OCI-LY7 (cell line): ENCODE measurements at regions not wholly inside any gene's neighbourhood (a gene's known extent, or its start where the extent isn't known, plus 50 kb on each side); places are given as distances from the start of the nearest gene placed in this dataset.
A peak's percentile ranks its signal among the peaks of the same experiment; 100 is the strongest.

Experiments used
- BruUV-seq: library from RNA; stranded (reverse); fragments of 400-500 nt; replicated peaks from 2 replicates; lab custom pipeline; 2021; lab: Mats Ljungman, UMichigan
- CTCF ChIA-PET: fragments of 300-600 bp; sonication (Branson Sonifier 250); formaldehyde crosslinking; loops from one replicate; lab custom pipeline; 2022; ENCODE audit warnings: antibody characterized with exemption; ENCODE audit not compliant: unreplicated experiment; lab: Charles Lee
- POLR2A ChIA-PET: fragments of 300-600 bp; sonication (Branson Sonifier 250); formaldehyde crosslinking; loops from one replicate; lab custom pipeline; 2022; ENCODE audit warnings: antibody characterized with exemption; lab: Charles Lee
- DNase-seq: peaks from one replicate; pipeline ENCODE4 v3.0.0-alpha.2; 2015; ENCODE audit warnings: low spot score
- H2AFZ ChIP-seq: fragments of 200-600 bp; sonication (generic), shearing (Covaris generic); 2 replicates; pipeline ENCODE4 v1.6.1; 2014; ENCODE audit warnings: mild to moderate bottlenecking, antibody characterized with exemption, low read length, moderate library complexity
- H3K27ac ChIP-seq: fragments of 200-600 bp; sonication (generic); 2 replicates; pipeline ENCODE4 v1.5.1; 2014; ENCODE audit warnings: mixed run types, low read depth, mild to moderate bottlenecking, moderate library complexity, low read length, inconsistent platforms; ENCODE audit not compliant: poor library complexity, severe bottlenecking
- H3K36me3 ChIP-seq: fragments of 200-600 bp; sonication (generic); 2 replicates; pipeline ENCODE4 v1.6.1; 2014; ENCODE audit warnings: mild to moderate bottlenecking, antibody characterized with exemption, low read length, moderate library complexity, mixed read lengths; ENCODE audit not compliant: insufficient read depth
- H3K4me1 ChIP-seq: fragments of 200-600 bp; sonication (generic); 2 replicates; pipeline ENCODE4 v1.5.1; 2014; ENCODE audit warnings: mild to moderate bottlenecking, low read length; ENCODE audit not compliant: insufficient read depth, poor library complexity, severe bottlenecking
- H3K4me2 ChIP-seq: fragments of 200-600 bp; sonication (generic); 2 replicates; pipeline ENCODE4 v1.6.1; 2014; ENCODE audit warnings: mild to moderate bottlenecking, low read length
- H3K4me3 ChIP-seq: fragments of 200-600 bp; sonication (generic); 2 replicates; pipeline ENCODE4 v1.5.1; 2014; ENCODE audit warnings: mild to moderate bottlenecking, low read depth, low read length; ENCODE audit not compliant: poor library complexity, severe bottlenecking
- H3K79me2 ChIP-seq: fragments of 200-600 bp; sonication (generic); 2 replicates; pipeline ENCODE4 v1.6.1; 2016; ENCODE audit warnings: low read depth, mild to moderate bottlenecking, low read length, moderate library complexity, mixed read lengths; ENCODE audit not compliant: insufficient read depth
- H3K9me2 ChIP-seq: fragments of 200-600 bp; sonication (generic); 2 replicates; pipeline ENCODE4 v1.6.1; 2016; ENCODE audit warnings: mild to moderate bottlenecking, low read length, mixed read lengths; ENCODE audit not compliant: insufficient read depth
- H3K9me3 ChIP-seq: fragments of 200-600 bp; sonication (generic); 2 replicates; pipeline ENCODE4 v1.6.1; 2014; ENCODE audit warnings: mild to moderate bottlenecking, mixed run types, low read length, mixed read lengths
- H4K20me1 ChIP-seq: fragments of 200-600 bp; sonication (generic); 2 replicates; pipeline ENCODE4 v1.6.1; 2014; ENCODE audit warnings: mild to moderate bottlenecking, antibody characterized with exemption, low read length, moderate library complexity, mixed read lengths; ENCODE audit not compliant: insufficient read depth
- EZH2phosphoT487 ChIP-seq: fragments of 200-600 bp; sonication (generic); IDR thresholded peaks from 2 replicates; pipeline ENCODE4 v1.6.1; 2018; ENCODE audit warnings: low read depth, borderline replicate concordance, mild to moderate bottlenecking, mixed run types, antibody characterized with exemption, low read length, moderate library complexity, mixed read lengths
- intact Hi-C: fragments of 100-400 bp; cut with micrococcal nuclease; formaldehyde crosslinking; loops from one replicate; pipeline ENCODE4 v1.10.0; 2022; ENCODE audit not compliant: unreplicated experiment
- TF ChIP-seq, protein P1 (sequence below): fragments of 200-600 bp; sonication (generic); conservative IDR thresholded peaks from 2 replicates; pipeline ENCODE4 v1.5.1; 2014; ENCODE audit warnings: mild to moderate bottlenecking, antibody characterized with exemption, low read length, moderate library complexity, mixed read lengths

DNA sequence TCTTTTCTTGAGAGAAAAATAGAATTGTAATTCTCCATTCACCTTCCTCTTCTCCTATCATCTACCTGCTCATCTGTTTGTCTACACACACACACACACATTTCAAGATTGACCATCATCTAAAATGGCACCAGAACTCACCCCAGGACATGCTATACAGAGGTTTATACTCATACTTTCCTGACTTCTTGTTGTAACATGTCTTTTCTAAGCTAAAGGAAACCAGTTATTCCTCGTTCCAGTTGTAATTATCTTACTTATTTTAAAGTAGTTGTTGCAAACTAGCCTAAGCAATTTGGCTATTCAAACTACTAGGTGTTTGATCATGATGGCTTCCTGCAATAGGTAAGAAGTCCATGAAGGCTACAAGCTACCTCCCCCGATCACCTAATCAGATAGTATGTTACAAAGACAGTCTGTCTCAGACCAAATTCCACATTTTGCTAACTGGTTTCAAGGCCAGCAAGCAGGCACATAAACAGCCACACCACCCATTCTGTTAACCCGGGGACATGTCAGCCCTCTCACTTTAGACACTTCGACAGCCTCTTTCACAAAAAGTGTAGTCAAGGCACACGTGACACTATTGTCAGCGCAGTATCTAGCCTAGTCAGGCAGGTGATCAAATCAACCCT is 189.7 kb downstream of the SHQ1 start:
- Histone ChIP-seq H3K4me1 (no peaks in the 10 kb centered on the region), H3K4me2 (no peak overlapping the region), H3K36me3 (no peaks in the 10 kb centered on the region), H3K27ac (no peak overlapping the region), H3K4me3 (no peak overlapping the region), H3K79me2 (no peaks in the 10 kb centered on the region), H3K9me3 (no peaks in the 10 kb centered on the region), H3K9me2 (no peaks in the 10 kb centered on the region), H2AFZ (no peak overlapping the region), H4K20me1 (no peaks in the 10 kb centered on the region)
- no peak for TF ChIP-seq EZH2phosphoT487
- TF ChIP-seq, protein P1, sequence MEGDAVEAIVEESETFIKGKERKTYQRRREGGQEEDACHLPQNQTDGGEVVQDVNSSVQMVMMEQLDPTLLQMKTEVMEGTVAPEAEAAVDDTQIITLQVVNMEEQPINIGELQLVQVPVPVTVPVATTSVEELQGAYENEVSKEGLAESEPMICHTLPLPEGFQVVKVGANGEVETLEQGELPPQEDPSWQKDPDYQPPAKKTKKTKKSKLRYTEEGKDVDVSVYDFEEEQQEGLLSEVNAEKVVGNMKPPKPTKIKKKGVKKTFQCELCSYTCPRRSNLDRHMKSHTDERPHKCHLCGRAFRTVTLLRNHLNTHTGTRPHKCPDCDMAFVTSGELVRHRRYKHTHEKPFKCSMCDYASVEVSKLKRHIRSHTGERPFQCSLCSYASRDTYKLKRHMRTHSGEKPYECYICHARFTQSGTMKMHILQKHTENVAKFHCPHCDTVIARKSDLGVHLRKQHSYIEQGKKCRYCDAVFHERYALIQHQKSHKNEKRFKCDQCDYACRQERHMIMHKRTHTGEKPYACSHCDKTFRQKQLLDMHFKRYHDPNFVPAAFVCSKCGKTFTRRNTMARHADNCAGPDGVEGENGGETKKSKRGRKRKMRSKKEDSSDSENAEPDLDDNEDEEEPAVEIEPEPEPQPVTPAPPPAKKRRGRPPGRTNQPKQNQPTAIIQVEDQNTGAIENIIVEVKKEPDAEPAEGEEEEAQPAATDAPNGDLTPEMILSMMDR: no peak
- BruUV-seq: no TSS peak
- ChIA-PET POLR2A (interaction anchor here (0.6 kb wide), 1 partner anchor 13 kb away, joined by 3 read pairs; no protein-coding TSS in a partner anchor), CTCF (no interaction called here)
- no peak for DNase-seq
- intact Hi-C loops: no loop called here

DNA sequence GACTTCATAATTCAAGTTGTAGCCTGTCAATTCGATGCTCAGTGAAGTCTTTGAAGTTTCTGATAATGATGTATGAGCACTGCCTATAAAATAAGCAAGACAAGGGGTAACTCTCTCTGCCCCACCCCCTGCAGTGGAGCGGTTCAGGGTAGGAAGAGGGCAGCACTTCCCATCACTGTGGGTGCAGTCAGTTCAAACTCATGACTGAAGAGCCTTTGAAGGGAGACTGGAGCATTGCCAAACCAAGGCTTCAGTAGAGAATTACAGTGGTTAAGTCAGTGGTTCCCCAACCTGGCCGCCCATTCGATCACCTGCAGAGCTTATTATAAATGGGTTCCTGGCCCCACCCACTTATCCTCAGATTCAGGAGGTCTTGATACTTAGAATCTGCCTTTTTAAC is 190.6 kb downstream of the SHQ1 start:
- Histone ChIP-seq H3K4me2 (no peak overlapping the region), H3K9me2 (no peaks in the 10 kb centered on the region), H3K9me3 (no peaks in the 10 kb centered on the region), H3K27ac (no peak overlapping the region), H3K36me3 (no peaks in the 10 kb centered on the region), H2AFZ (no peak overlapping the region), H4K20me1 (no peaks in the 10 kb centered on the region), H3K79me2 (no peaks in the 10 kb centered on the region), H3K4me1 (no peaks in the 10 kb centered on the region), H3K4me3 (no peak overlapping the region)
- TF ChIP-seq, protein P1: no peak
- TF ChIP-seq EZH2phosphoT487: no peak
- CTCF ChIA-PET: no interaction called here
- DNase-seq: no peak
- intact Hi-C loops: no loop called here
- POLR2A ChIA-PET: no interaction called here
- BruUV-seq: no TSS peak

DNA sequence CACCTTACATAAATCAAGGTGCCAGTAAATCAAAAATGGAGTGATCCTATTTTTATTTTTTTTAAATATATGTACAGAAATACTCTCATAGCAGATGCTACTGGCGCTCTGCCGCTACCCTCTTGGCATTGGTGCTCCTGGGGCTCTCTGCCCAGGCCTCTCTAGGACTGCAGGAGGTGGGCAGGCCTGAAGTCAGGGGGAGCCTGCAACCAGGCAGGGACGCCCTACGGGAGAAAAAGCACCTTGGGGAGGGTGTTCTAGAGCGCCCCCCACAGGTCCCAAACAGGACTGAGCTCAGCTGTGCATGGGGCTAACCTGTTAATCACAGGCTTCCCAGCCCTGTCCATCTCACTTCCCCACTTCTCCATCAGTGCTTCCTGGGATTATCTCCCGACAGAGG is 192.5 kb downstream of the SHQ1 start:
- Histone ChIP-seq H3K36me3 (no peaks in the 10 kb centered on the region), H3K4me3 (no peak overlapping the region), H3K9me3 (no peaks in the 10 kb centered on the region), H3K27ac (no peak overlapping the region), H3K9me2 (no peaks in the 10 kb centered on the region), H4K20me1 (no peaks in the 10 kb centered on the region), H3K79me2 (no peaks in the 10 kb centered on the region), H3K4me2 (no peak overlapping the region), H3K4me1 (no peaks in the 10 kb centered on the region), H2AFZ (no peak overlapping the region)
- no peak for DNase-seq
- BruUV-seq: no TSS peak
- no peak for TF ChIP-seq EZH2phosphoT487
- TF ChIP-seq, protein P1: peak; percentile 67
- ChIA-PET POLR2A (interaction anchor here (0.8 to 0.9 kb wide), 2 partner anchors 11 to 30 kb away, joined by 3 read pairs; no protein-coding TSS in a partner anchor), CTCF (no interaction called here)
- intact Hi-C loops: no loop called here
